ENCODE measurements at regions not wholly inside any gene's neighbourhood (a gene's known extent, or its start where the extent isn't known, plus 50 kb on each side); places are given as distances from the start of the nearest gene placed in this dataset.

- no peak for TF ChIP-seq NR2F2 (IDR thresholded peaks at IDR 0.05)
- no peak for TF ChIP-seq SP1 (IDR thresholded peaks at IDR 0.05)
- no peak for TF ChIP-seq FOXA2 (IDR thresholded peaks at IDR 0.05)
- TF ChIP-seq JUND (IDR thresholded peaks at IDR 0.05) = no peak
- no peak for TF ChIP-seq TAF1 (conservative IDR thresholded peaks at IDR 0.05)
- no peak for TF ChIP-seq CTCF (IDR thresholded peaks at IDR 0.05; ENCODE audit: low read depth, low read length, missing input control)
- no peak overlapping the region for H3K9ac ChIP-seq (ENCODE audit: low read depth in 1 of 2, low read length in 2 of 2)
- H3K9me3 ChIP-seq (ENCODE audit: control insufficient read depth in 4 of 4, low read length in 3 of 4) = peaks cover 0 to 2% (median 0%) of the 10 kb centered on the region in 4 donors
- H3K36me3 ChIP-seq (ENCODE audit: control insufficient read depth in 4 of 4, insufficient read depth in 3 of 4, low read depth in 1 of 4, low read length in 3 of 4) = no peaks in the 10 kb centered on the region
- no peak for DNase-seq (ENCODE audit: low spot score)
- no peak overlapping the region for H3K4me3 ChIP-seq (ENCODE audit: low read depth in 1 of 3, low read length in 3 of 3)
- 98% methylated on average over 6 of the region's 6 CpGs for WGBS
- H3K4me1 ChIP-seq (ENCODE audit: control insufficient read depth in 4 of 4, insufficient read depth in 4 of 4, low read length in 3 of 4) = no peaks in the 10 kb centered on the region
- no peak overlapping the region for H3K27ac ChIP-seq (ENCODE audit: low read depth in 1 of 2, low read length in 2 of 2)
- no peaks in the 10 kb centered on the region for H3K27me3 ChIP-seq (ENCODE audit: control insufficient read depth in 4 of 4, insufficient read depth in 4 of 4, low read length in 3 of 4)
These were observed 794.5 kb downstream of the EFNA5 start for GRCh38 chr5:106876298-106876622.

GRCh38 chr5:106875591-106876297 is 795.0 kb downstream of the EFNA5 start:
- TF ChIP-seq CTCF (IDR thresholded peaks at IDR 0.05; ENCODE audit: low read depth, low read length, missing input control) (peak; percentile 32), MAX (IDR thresholded peaks at IDR 0.05) (no peak), FOXA2 (IDR thresholded peaks at IDR 0.05) (no peak), RAD21 (IDR thresholded peaks at IDR 0.05) (peak; percentile 50 to 71), EGR1 (IDR thresholded peaks at IDR 0.05; ENCODE audit: low read depth in 2 of 2) (no peak), GABPA (IDR thresholded peaks at IDR 0.05 in 1 of 2, conservative IDR thresholded peaks at IDR 0.05 in 1 of 2) (no peak)
- Histone ChIP-seq H3K27me3 (ENCODE audit: control insufficient read depth in 4 of 4, insufficient read depth in 4 of 4, low read length in 3 of 4) (no peaks in the 10 kb centered on the region), H3K9ac (ENCODE audit: low read depth in 1 of 2, low read length in 2 of 2) (no peak overlapping the region), H3K4me3 (ENCODE audit: low read depth in 1 of 3, low read length in 3 of 3) (no peak overlapping the region), H3K4me1 (ENCODE audit: control insufficient read depth in 4 of 4, insufficient read depth in 4 of 4, low read length in 3 of 4) (no peaks in the 10 kb centered on the region), H3K9me3 (ENCODE audit: control insufficient read depth in 4 of 4, low read length in 3 of 4) (peaks cover 0 to 2% (median 0%) of the 10 kb centered on the region in 4 donors), H3K36me3 (ENCODE audit: control insufficient read depth in 4 of 4, insufficient read depth in 3 of 4, low read depth in 1 of 4, low read length in 3 of 4) (no peaks in the 10 kb centered on the region), H3K27ac (ENCODE audit: low read depth in 1 of 2, low read length in 2 of 2) (no peak overlapping the region)
- DNase-seq (ENCODE audit: low spot score) = no peak
- WGBS = 81% methylated on average over 21 of the region's 21 CpGs

GRCh38 chr5:106874974-106875373 is 795.8 kb downstream of the EFNA5 start:
- Histone ChIP-seq H3K4me3 (ENCODE audit: low read depth in 1 of 3, low read length in 3 of 3) (no peak overlapping the region), H3K36me3 (ENCODE audit: control insufficient read depth in 4 of 4, insufficient read depth in 3 of 4, low read depth in 1 of 4, low read length in 3 of 4) (no peaks in the 10 kb centered on the region), H3K4me1 (ENCODE audit: control insufficient read depth in 4 of 4, insufficient read depth in 4 of 4, low read length in 3 of 4) (no peaks in the 10 kb centered on the region), H3K27me3 (ENCODE audit: control insufficient read depth in 4 of 4, insufficient read depth in 4 of 4, low read length in 3 of 4) (no peaks in the 10 kb centered on the region), H3K27ac (ENCODE audit: low read depth in 1 of 2, low read length in 2 of 2) (no peak overlapping the region), H3K9me3 (ENCODE audit: control insufficient read depth in 4 of 4, low read length in 3 of 4) (peaks cover 0 to 2% (median 0%) of the 10 kb centered on the region in 4 donors), H3K9ac (ENCODE audit: low read depth in 1 of 2, low read length in 2 of 2) (no peak overlapping the region)
- WGBS = 93% methylated on average over 9 of the region's 9 CpGs
- no peak for DNase-seq (ENCODE audit: low spot score)
- TF ChIP-seq TAF1 (conservative IDR thresholded peaks at IDR 0.05) = no peak
- TF ChIP-seq HNF4A (conservative IDR thresholded peaks at IDR 0.05) = no peak
- no peak for TF ChIP-seq SP1 (IDR thresholded peaks at IDR 0.05)
- TF ChIP-seq JUND (IDR thresholded peaks at IDR 0.05) = no peak
- TF ChIP-seq FOXA1 (IDR thresholded peaks at IDR 0.05) = no peak
- TF ChIP-seq FOXA2 (IDR thresholded peaks at IDR 0.05) = no peak
- no peak for TF ChIP-seq CTCF (IDR thresholded peaks at IDR 0.05; ENCODE audit: low read depth, low read length, missing input control)
- TF ChIP-seq HNF4G (IDR thresholded peaks at IDR 0.05) = no peak
- no peak for TF ChIP-seq MAX (IDR thresholded peaks at IDR 0.05)
- no peak for TF ChIP-seq EGR1 (IDR thresholded peaks at IDR 0.05; ENCODE audit: low read depth in 2 of 2)
- TF ChIP-seq ATF3 (IDR thresholded peaks at IDR 0.05) = no peak
- no peak for TF ChIP-seq YY1 (IDR thresholded peaks at IDR 0.05)
- TF ChIP-seq NR2F2 (IDR thresholded peaks at IDR 0.05) = no peak
- TF ChIP-seq RAD21 (IDR thresholded peaks at IDR 0.05) = no peak
- TF ChIP-seq GABPA (IDR thresholded peaks at IDR 0.05 in 1 of 2, conservative IDR thresholded peaks at IDR 0.05 in 1 of 2) = no peak
- TF ChIP-seq RXRA (IDR thresholded peaks at IDR 0.05) = no peak
- TF ChIP-seq ZBTB33 (IDR thresholded peaks at IDR 0.05) = no peak

All from liver (tissue), 8 donors.